HUDEP-2 (cell line): ENCODE measurements at regions not wholly inside any gene's neighbourhood (a gene's known extent, or its start where the extent isn't known, plus 50 kb on each side); places are given as distances from the start of the nearest gene placed in this dataset.
"Not testable (repeated sequence)": the region's sequence is repeated elsewhere in the genome, so short reads cannot be mapped to it uniquely, and the experiment has no call there.

Experiments
- DNase-seq, 76 experiments: peaks; one replicate each; lab custom pipeline; 2025; ENCODE audit not compliant: unreplicated experiment in 76 of 76; lab: John Stamatoyannopoulos, UW

DNA sequence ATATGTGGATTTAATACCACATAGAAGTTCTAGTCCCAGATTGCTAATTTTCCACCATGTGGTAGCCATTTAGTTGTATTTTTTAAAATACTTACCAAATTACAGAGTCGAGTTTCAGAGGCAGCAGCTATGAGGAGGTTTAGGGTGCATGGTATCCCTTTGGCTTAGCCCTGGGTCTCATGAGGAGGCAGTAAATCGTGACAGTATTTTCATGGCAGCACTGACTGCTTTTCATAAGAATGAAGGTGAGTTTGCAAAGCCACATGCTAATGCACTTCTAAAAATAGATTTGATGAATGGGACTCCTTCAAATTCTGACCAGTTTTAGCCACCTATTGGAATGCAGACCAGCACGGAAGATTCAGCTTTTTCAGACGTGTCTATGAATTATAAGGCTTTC is 114.0 kb upstream of the FRG1 start:
- DNase-seq, result no peak

DNA sequence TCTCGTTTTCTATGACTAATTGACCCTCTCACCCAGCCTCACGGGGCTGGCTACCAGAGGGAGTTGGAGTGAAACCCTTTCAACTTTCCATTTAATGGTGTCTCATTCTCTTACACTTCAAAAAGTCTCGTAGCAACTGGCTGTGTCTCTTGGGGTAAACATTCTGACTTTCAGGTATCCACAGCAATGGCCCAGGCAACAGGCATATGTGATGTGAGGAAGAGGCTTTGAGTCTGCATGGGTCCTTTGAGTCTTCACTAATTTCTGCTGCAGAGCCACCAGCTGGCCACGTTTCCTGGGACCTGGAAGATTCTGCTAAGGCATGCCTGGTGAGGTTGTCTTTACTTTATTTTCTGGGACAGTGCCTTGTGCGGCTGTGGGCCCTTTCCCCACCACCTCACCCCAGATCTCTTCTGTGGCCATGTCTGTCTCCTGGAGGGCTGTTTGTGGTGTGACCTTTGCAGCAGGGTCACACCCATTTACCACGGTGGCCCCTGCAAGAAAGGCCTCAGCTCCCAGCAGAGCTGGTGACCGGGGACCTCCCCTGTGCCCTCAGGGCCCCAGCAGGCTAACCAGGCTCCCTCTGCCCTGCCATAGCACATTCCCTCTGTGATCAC is 112.5 kb upstream of the FRG1 start:
- no peak for DNase-seq

DNA sequence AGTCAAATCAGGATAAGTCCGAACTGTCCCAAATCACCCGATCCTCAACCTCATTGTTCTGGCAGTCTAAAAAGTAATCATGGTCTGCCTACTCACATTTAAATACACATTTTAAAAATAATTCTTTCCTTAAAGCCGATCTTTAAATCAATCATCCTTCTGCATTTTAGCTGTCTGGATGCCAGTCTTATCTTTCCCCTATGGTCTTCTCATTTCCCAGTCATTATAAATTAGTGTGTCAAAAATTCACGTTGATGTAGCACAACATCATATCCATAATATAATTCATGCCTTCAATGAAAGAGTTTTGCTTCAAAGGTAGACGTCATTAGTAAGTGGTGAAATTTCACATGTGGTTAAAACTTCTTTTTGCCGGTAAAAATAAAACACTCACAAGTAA is 108.1 kb upstream of the FRG1 start:
- DNase-seq, result no peak

DNA sequence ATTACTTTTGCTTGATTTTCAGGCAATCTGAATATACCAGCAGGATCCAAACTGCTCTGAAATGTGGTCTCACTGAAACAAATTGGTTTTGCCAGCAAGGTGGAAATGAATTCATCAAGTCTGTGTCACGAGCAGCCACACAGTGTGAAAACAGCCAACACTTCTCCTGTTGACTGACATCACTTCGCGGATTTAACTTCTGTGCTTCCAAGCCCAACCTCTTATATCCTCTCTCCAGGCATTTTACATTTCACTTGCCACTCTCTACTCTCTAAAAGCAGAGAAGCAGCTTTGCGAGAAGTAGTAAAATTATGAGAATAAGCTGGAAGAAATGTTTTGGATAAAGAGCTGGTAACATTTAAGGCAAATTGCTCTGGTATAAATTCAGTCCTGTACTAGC is 106.1 kb upstream of the FRG1 start:
- no peak for DNase-seq

DNA sequence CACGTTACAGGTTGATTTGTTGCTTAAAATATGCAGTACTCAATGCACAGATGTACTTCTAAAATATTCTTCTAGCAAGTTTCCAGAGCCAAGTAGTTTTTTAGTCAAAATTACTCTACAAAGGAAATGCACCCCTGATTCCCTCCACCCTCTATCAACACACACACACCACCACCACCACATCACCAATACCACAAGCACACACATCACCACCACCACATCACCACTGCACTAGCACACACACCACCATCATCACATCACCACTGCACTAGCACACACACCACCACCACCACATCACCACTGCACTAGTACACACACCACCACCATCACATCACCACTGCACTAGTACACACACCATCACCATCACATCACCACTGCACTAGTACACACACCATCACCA is 105.2 kb upstream of the FRG1 start:
- DNase-seq, result no peak

DNA sequence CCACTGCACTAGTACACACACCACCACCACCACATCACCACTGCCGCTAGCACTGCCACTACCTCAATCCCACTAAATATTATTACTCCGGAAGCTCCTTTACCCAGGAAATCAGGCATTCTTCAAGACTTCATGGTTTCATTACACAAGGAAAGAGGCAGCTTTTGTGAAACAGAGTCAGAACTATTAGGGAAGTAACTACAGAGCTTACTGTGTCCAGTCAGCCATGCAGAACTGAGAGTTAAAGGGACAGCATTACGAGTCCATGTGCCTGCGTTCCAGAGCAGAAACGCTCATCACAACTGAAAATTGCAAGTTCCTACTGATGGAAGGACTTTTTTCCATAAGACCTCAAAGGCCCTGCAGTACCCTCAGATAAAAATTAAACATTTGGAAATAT is 103.2 kb upstream of the FRG1 start:
- no peak for DNase-seq

DNA sequence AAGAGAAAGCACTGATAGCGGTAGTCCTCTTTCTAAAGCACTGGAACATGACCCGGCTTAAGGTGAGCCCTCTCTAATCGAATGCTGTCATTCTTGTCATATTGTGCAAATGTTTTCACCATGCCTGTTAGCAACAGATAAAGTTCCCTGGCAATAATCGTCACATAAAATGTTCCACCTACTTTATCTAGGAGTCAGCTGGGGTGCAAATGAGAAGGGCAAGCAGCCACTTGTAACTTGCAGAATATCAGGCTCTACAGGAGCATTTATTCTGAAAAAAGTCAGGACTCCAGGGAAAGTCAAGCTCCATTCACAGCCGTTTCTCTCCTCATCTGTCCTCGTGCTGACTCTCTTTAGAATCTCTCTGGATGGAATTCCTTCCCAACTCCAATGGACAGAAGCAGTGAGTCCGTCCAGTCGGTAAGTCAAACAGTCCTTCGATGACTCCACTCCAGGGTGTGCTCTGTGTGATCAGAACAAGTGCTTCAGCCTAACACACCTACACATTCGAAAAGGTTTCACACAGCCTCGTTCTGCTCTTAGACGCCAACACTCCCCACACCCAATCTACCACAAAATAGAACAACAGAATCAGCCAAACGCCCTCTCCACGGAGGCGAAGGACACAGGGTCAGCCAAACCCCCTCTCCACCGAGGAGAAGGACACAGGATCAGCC is 101.7 kb upstream of the FRG1 start:
- no peak for DNase-seq

DNA sequence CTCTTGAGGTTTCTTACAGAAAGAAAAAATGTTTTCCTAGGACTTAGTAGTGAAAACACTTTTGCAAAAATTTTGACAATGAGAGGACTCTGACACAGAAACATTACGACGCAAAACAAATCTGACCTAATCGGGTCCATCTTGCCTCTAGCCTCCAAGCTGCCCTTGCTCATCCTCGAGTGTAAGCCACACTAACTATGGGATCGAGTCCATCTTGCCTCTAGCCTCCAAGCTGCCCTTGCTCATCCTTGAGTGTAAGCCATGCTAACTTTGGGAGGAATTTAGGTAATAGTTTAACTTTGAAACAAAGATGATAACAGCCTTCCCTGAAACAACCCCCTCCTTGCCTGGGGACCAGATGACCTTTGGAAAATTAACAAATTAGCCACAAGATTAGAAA is 100.3 kb upstream of the FRG1 start:
- DNase-seq, result no peak

DNA sequence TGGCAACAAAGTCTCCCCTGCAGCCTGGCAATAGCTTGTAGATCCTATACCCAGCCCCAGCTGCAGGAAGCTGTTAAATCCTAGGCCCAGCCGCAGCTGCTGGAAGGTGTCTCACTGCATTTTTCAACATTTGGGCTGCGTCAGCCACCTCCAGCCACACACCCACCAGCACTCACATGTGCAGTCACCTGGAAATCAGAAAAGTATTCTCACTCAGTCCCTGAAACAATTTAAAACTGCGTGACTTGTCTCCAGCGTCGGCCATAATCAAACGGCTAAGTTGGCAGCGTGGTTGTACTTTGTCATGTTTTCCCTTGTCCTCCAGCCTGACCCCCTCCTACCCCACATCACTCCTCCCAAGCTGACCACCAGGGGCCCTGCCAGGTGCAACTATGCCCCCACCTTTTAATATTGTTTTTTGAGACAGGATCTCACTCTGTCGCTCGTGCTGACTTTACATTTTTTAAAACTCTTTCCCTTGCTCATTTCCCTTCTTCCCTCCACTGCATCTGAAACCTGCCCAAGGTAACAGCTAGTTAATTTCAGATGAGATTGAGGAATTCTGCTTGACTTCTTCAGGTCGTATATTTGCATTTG is 97.2 kb upstream of the FRG1 start:
- DNase-seq, result no peak

DNA sequence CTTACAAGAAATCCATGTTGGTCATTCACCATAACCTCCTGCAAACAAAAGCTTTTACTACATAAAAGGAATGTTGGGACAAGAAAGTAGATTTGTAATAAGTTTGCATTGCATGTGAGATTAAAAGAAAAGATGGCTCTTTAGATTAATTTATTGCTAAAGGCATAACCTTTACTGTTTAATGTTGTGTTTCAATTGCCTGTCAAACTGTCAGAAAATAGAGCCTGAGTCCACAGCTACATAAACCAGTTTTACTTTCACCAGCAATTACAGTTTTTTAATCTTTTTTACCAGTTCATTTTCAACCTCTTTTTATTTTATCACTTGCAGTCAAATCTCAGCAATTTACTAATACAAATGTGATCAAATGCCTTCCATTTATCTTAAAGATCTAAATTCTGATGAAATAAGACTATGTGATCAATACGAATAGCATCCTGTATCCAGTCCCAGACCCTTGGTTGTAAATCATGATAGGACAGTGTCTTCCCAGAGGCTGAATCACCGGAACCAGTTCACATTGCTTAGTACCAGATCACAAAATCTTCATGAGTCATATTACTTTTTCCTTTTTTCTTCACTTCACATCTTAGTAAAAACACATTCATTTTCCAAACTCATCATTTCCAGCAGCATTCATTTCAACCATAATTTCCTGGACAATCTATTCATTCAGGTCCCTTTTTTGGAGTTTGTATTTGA is 95.4 kb upstream of the FRG1 start:
- no peak for DNase-seq

DNA sequence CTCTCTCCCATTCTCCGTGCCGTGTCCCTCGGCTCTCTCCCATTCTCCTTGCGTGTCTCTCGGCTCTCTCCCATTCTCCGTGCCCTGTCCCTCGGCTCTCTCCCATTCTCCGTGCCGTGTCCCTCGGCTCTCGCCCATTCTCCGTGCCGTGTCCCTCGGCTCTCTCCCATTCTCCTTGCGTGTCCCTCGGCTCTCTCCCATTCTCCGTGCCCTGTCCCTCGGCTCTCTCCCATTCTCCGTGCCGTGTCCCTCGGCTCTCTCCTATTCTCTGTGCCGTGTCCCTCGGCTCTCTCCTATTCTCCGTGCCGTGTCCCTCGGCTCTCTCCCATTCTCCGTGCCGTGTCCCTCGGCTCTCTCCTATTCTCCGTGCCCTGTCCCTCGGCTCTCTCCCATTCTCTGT is 94.6 kb upstream of the FRG1 start:
- not testable (repeated sequence) for DNase-seq

DNA sequence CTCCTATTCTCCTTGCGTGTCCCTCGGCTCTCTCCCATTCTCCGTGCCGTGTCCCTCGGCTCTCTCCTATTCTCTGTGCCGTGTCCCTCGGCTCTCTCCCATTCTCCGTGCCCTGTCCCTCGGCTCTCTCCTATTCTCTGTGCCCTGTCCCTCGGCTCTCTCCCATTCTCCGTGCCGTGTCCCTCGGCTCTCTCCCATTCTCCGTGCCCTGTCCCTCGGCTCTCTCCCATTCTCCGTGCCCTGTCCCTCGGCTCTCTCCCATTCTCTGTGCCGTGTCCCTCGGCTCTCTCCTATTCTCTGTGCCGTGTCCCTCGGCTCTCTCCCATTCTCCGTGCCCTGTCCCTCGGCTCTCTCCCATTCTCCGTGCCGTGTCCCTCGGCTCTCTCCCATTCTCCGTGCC is 94.1 kb upstream of the FRG1 start:
- not testable (repeated sequence) for DNase-seq

DNA sequence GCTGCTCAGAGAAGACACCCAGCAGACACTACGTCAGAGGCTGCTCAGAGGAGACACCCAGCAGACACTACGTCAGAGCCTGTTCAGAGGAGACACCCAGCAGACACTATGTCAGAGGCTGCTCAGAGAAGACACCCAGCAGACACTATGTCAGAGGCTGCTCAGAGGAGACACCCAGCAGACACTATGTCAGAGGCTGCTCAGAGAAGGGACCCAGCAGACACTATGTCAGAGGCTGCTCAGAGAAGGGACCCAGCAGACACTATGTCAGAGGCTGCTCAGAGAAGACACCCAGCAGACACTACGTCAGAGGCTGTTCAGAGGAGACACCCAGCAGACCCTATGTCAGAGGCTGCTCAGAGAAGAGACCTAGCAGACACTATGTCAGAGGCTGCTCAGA is 92.0 kb upstream of the FRG1 start:
- DNase-seq, result not testable (repeated sequence)

DNA sequence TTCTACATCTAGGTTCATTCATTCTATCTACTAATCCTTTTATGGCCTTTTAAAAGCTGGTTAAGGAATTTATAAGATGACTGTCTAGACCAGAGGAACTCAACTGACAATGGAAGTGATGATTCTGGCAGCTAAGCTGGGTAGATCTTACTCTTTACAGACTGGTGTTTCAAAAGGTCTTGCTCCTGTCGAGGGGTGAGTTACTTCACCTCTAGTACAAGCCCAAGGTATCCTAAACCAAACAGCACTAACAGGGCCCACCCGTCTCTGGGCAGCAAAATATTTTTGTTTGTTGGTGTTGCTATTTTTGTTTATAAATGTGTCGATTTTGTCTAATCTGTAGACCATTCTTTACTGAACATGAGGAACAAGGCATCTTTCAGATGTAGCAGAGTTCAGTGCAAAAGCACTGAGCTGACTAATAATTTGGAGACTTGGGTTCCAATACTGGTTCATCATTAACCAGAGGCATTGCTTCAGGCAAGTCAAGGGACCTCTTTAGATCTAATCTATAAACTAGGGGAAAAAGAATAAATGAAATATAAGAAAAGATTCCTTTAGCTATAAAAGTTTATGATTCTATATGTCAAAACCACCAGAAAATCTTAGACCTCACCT is 90.3 kb upstream of the FRG1 start:
- DNase-seq, result no peak

DNA sequence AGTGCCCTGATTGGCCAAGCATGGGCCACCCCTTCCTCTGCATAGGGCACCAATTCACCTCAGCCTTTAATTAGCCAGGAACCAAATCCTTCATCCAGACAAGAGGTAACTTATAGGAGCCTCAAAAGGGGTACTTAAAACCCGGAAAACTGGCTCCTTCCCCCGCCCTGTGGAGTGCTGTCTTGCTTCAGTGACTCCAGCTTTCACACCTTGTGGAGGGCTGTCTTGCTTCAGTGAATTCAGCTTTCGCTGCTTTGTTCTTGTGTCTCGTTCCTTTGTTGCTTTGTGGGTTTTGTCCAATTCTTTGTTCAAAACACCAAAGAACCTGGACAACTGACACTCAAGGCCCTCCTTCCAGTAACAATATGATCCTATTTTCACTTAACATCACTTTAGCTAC is 82.2 kb upstream of the FRG1 start:
- no peak for DNase-seq

DNA sequence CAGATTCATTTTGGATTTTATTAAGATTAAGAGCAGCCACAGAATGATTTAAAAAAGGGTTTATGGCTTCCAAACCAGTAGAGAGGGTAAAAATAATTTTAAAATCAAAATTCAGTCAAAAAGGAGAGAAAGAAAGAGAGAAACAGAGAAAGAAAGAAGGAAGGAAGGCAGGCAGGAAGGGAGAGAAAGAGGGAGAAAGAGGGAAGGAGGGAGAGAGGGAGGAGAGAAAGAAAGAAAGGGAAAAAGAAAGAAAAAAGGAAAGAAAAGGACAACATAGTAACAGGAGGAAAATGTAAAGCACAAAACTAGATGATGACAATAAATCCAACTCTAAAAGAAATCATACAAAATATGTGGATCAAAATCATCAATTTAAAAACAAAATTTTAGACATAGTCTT is 79.6 kb upstream of the FRG1 start:
- no peak for DNase-seq

DNA sequence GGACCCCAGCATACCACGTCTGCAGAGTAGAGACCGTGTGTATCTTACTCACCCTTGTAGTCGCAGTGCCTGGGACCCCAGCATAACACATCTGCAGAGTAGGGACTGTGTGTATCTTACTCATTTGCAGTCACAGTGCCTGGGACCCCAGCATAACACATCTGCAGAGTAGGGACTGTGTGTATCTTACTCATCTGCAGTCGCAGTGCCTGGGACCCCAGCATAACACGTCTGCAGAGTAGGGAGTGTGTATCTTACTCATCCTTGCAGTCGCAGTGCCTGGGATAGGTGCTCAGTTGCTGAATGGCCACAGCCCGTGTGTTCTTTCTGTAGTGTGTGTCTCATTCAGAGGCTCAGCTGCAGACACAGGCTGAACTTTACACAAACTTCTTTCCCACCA is 71.4 kb upstream of the FRG1 start:
- DNase-seq, result no peak

DNA sequence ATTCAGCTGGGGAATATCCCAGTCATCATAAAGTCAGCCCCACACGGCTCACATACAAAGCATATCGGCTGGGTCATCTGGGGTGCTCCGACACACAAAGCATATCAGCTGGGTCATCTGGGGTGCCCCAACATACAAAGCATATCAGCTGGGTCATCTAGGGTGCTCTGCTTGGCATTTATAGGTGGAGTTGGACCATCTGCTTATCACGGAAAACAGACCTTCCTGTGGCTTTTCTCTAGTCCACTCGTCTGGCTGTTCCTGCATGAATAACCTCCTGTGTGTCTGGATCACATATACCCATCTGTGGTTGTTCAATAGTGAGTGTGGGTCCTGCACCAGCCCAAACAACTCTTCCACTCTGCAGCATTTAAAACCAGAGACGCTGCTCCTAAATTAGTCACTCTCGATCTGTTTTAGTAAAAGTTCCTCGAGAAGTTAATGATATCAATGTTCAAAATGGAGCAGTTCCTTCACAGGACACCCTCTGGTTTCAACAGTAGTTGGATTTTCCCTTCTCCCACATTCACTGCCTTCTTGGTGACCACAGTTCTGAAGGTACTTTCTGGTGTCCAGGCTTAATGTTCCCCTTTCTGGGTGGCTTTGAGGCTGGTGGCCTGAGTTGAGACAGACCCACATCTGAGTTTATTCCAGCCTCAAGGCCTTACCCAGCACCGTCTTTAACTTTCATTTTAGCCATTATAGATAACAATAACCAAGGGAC is 70.0 kb upstream of the FRG1 start:
- peak in 2 of 76 experiments; percentile 2 to 8 for DNase-seq

DNA sequence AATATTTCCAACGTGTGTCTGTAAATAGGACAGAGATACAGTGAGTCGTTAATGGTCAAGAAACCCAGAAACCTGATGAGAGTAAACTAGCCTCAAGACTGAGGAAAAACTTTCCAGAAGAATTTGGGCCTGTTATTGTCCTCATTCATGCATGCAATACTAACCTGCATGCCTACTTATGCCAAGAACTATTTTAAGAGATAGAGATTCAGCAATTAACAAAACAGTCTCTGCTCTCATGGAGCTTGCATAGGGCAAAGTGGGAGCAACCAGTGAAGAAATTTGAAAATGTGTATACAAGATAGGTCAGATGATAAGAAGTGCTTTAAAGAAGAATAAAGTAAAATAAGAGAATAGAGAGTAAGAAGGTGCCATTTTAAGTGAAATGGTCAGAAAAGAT is 66.1 kb upstream of the FRG1 start:
- no peak for DNase-seq

DNA sequence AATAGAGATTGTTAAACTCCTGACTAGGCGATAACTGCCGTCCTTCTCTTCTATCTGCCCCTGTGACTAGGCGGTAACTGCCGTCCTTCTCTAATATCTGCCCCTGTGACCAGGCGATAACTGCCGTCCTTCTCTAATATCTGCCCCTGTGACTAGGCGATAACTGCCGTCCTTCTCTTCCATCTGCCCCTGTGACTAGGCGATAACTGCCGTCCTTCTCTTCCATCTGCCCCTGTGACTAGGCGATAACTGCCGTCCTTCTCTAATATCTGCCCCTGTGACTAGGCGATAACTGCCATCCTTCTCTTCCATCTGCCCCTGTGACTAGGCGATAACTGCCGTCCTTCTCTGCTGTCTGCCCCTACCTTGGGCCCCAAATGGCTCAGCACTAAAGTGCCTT is 59.5 kb upstream of the FRG1 start:
- not testable (repeated sequence) for DNase-seq

DNA sequence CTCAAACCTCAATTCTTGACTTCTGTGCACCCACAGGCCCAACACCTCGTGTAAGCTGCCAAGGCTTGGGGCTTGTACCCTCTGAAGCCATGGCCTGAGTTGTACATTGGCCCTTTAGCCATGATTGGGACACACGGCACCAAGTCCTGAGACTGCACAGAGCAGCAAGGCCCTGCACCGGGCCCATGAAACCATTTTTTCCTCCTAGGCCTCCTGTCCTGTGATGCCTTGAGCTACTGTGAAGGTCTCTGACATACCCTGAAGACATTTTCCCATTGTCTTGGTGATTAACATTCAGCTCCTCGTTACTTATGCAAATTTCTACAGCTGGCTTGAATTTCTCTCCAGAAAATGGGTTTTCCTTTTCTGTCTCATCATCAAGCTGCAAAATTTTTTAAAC is 52.3 kb upstream of the FRG1 start:
- not testable (repeated sequence) for DNase-seq
